HEK293 (cell line): ENCODE measurements at regions not wholly inside any gene's neighbourhood (a gene's known extent, or its start where the extent isn't known, plus 50 kb on each side); places are given as distances from the start of the nearest gene placed in this dataset.

Experiments
- KLF16 ChIP-seq: fragments of 450-650 bp; formaldehyde crosslinking; IDR thresholded peaks from 2 replicates; pipeline ENCODE4 v1.5.1; 2017; ENCODE audit warnings: missing biosample characterization, missing genetic modification characterization
- KLF8 ChIP-seq: fragments of 450-650 bp; formaldehyde crosslinking; IDR thresholded peaks from 2 replicates; pipeline ENCODE4 v1.5.1; 2016; ENCODE audit warnings: missing biosample characterization, missing genetic modification characterization
- SCRT1 ChIP-seq: fragments of 450-650 bp; formaldehyde crosslinking; IDR thresholded peaks from 2 replicates; pipeline ENCODE4 v1.5.1; 2016; ENCODE audit warnings: missing biosample characterization, missing genetic modification characterization, borderline replicate concordance
- TCF7L2 ChIP-seq: IDR thresholded peaks from 2 replicates; pipeline ENCODE4 v1.6.1; 2011; ENCODE audit warnings: low read depth, mild to moderate bottlenecking, inconsistent platforms, low read length, moderate library complexity, borderline replicate concordance
- ZBTB1 ChIP-seq: fragments of 450-650 bp; formaldehyde crosslinking; IDR thresholded peaks from 2 replicates; pipeline ENCODE4 v1.5.1; 2016; ENCODE audit warnings: missing biosample characterization, missing genetic modification characterization
- ZNF133 ChIP-seq: fragments of 450-650 bp; formaldehyde crosslinking; IDR thresholded peaks from 2 replicates; pipeline ENCODE4 v1.5.1; 2016; ENCODE audit warnings: missing biosample characterization, missing genetic modification characterization
- ZNF610 ChIP-seq: fragments of 450-650 bp; formaldehyde crosslinking; IDR thresholded peaks from 2 replicates; pipeline ENCODE4 v1.5.1; 2016; ENCODE audit warnings: missing biosample characterization, missing genetic modification characterization, borderline replicate concordance
- ZNF621 ChIP-seq: fragments of 450-650 bp; formaldehyde crosslinking; IDR thresholded peaks from 2 replicates; pipeline ENCODE4 v1.5.1; 2017; ENCODE audit warnings: missing biosample characterization, missing genetic modification characterization
- TF ChIP-seq, protein P1 (sequence below): fragments of 450-650 bp; formaldehyde crosslinking; IDR thresholded peaks from 2 replicates; pipeline ENCODE4 v1.5.1; 2017; ENCODE audit warnings: missing biosample characterization, missing genetic modification characterization
- TF ChIP-seq, protein P2 (sequence below): fragments of 450-650 bp; formaldehyde crosslinking; IDR thresholded peaks from 2 replicates; pipeline ENCODE4 v1.5.1; 2016; ENCODE audit warnings: missing biosample characterization, missing genetic modification characterization
- TF ChIP-seq, protein P3 (sequence below): fragments of 450-650 bp; formaldehyde crosslinking; IDR thresholded peaks from 2 replicates; pipeline ENCODE4 v1.5.1; 2016; ENCODE audit warnings: missing biosample characterization, missing genetic modification characterization
- TF ChIP-seq, protein P4 (sequence below): fragments of 450-650 bp; formaldehyde crosslinking; IDR thresholded peaks from 2 replicates; pipeline ENCODE4 v1.5.1; 2016; ENCODE audit warnings: missing biosample characterization, missing genetic modification characterization, borderline replicate concordance

DNA sequence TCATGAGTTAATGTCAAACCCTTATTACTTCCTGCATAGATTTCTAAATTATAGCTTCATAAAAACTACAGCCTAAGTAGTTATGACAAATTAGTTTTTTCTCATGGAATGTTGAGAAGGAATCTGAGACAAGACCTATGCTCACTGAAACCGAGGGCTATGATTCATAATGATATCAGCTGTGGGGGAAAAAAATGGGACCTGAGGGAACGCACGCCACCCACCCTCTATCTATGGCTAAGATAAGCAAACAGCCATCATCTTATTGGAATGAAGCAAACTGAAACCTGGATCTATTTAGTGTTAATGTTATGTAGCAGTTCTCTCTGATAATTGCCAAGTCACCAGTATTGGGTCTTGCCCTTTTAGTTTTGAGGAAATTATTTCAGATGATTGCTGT, 906.9 kb upstream of the RAG2 start:
- TF ChIP-seq KLF16 (no peak), ZNF133 (no peak), SCRT1 (tag by site-specific recombination) (no peak), TCF7L2 (no peak), ZNF610 (no peak), KLF8 (tag by site-specific recombination) (no peak), ZNF621 (tag by site-specific recombination) (no peak), ZBTB1 (tag by site-specific recombination) (no peak)
- TF ChIP-seq, protein P1, sequence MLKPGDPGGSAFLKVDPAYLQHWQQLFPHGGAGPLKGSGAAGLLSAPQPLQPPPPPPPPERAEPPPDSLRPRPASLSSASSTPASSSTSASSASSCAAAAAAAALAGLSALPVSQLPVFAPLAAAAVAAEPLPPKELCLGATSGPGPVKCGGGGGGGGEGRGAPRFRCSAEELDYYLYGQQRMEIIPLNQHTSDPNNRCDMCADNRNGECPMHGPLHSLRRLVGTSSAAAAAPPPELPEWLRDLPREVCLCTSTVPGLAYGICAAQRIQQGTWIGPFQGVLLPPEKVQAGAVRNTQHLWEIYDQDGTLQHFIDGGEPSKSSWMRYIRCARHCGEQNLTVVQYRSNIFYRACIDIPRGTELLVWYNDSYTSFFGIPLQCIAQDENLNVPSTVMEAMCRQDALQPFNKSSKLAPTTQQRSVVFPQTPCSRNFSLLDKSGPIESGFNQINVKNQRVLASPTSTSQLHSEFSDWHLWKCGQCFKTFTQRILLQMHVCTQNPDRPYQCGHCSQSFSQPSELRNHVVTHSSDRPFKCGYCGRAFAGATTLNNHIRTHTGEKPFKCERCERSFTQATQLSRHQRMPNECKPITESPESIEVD (tag by site-specific recombination), result no peak
- TF ChIP-seq, protein P2, sequence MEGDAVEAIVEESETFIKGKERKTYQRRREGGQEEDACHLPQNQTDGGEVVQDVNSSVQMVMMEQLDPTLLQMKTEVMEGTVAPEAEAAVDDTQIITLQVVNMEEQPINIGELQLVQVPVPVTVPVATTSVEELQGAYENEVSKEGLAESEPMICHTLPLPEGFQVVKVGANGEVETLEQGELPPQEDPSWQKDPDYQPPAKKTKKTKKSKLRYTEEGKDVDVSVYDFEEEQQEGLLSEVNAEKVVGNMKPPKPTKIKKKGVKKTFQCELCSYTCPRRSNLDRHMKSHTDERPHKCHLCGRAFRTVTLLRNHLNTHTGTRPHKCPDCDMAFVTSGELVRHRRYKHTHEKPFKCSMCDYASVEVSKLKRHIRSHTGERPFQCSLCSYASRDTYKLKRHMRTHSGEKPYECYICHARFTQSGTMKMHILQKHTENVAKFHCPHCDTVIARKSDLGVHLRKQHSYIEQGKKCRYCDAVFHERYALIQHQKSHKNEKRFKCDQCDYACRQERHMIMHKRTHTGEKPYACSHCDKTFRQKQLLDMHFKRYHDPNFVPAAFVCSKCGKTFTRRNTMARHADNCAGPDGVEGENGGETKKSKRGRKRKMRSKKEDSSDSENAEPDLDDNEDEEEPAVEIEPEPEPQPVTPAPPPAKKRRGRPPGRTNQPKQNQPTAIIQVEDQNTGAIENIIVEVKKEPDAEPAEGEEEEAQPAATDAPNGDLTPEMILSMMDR (tag by site-specific recombination), result no peak
- TF ChIP-seq, protein P3, sequence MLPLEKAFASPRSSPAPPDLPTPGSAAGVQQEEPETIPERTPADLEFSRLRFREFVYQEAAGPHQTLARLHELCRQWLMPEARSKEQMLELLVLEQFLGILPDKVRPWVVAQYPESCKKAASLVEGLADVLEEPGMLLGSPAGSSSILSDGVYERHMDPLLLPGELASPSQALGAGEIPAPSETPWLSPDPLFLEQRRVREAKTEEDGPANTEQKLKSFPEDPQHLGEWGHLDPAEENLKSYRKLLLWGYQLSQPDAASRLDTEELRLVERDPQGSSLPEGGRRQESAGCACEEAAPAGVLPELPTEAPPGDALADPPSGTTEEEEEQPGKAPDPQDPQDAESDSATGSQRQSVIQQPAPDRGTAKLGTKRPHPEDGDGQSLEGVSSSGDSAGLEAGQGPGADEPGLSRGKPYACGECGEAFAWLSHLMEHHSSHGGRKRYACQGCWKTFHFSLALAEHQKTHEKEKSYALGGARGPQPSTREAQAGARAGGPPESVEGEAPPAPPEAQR (tag by site-specific recombination), result no peak
- TF ChIP-seq, protein P4, sequence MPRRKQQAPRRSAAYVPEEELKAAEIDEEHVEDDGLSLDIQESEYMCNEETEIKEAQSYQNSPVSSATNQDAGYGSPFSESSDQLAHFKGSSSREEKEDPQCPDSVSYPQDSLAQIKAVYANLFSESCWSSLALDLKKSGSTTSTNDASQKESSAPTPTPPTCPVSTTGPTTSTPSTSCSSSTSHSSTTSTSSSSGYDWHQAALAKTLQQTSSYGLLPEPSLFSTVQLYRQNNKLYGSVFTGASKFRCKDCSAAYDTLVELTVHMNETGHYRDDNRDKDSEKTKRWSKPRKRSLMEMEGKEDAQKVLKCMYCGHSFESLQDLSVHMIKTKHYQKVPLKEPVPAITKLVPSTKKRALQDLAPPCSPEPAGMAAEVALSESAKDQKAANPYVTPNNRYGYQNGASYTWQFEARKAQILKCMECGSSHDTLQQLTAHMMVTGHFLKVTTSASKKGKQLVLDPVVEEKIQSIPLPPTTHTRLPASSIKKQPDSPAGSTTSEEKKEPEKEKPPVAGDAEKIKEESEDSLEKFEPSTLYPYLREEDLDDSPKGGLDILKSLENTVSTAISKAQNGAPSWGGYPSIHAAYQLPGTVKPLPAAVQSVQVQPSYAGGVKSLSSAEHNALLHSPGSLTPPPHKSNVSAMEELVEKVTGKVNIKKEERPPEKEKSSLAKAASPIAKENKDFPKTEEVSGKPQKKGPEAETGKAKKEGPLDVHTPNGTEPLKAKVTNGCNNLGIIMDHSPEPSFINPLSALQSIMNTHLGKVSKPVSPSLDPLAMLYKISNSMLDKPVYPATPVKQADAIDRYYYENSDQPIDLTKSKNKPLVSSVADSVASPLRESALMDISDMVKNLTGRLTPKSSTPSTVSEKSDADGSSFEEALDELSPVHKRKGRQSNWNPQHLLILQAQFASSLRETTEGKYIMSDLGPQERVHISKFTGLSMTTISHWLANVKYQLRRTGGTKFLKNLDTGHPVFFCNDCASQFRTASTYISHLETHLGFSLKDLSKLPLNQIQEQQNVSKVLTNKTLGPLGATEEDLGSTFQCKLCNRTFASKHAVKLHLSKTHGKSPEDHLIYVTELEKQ (tag by site-specific recombination), result no peak
